GM12873 (cell line): ENCODE measurements at regions not wholly inside any gene's neighbourhood (a gene's known extent, or its start where the extent isn't known, plus 50 kb on each side); places are given as distances from the start of the nearest gene placed in this dataset.

Source experiments
- TF ChIP-seq, protein P1 (sequence below): IDR thresholded peaks from 2 replicates; pipeline ENCODE4 v1.5.1; 2012; ENCODE audit warnings: low read depth, mild to moderate bottlenecking, moderate library complexity, low read length, control low read depth; ENCODE audit not compliant: insufficient read depth; ENCODE audit errors: missing control alignments

DNA sequence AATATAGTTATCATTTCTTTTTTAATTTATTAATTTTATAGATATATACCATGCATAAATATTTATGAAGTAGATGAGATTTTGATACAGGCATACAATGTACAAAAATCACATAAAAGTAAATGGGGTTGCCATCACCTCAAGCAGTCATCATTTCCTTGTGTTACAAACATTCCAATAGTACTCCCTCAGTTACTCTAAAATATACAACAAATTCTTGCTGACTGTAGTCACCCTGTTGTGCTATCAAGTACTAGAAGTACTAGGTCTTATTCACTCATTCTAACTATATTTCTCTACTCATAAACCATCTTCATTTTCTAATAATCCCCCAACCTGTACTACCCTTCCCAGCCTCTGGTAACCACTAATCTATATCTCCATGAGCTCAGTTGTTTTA is 432.6 kb upstream of the SYT1 start:
- TF ChIP-seq, protein P1, sequence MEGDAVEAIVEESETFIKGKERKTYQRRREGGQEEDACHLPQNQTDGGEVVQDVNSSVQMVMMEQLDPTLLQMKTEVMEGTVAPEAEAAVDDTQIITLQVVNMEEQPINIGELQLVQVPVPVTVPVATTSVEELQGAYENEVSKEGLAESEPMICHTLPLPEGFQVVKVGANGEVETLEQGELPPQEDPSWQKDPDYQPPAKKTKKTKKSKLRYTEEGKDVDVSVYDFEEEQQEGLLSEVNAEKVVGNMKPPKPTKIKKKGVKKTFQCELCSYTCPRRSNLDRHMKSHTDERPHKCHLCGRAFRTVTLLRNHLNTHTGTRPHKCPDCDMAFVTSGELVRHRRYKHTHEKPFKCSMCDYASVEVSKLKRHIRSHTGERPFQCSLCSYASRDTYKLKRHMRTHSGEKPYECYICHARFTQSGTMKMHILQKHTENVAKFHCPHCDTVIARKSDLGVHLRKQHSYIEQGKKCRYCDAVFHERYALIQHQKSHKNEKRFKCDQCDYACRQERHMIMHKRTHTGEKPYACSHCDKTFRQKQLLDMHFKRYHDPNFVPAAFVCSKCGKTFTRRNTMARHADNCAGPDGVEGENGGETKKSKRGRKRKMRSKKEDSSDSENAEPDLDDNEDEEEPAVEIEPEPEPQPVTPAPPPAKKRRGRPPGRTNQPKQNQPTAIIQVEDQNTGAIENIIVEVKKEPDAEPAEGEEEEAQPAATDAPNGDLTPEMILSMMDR = no peak

DNA sequence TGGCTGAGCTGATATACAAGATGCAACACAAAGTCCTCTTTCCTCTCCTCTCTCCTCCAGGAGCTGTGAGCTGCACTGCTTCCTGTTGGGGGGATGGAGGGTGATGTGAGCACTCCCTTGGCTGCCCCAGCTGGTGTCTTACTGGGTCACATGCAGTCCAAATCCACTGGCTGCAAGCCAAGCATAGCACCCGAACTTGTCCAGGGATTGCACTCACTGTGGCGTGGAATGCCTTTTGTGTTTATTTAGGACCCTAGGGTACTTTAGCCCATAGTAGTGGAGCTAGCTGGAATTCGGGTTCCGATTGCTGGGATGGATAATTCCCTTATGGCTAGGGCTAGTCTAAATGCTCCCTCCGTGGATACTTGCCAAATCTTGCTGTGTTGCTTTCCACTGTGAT is 424.9 kb upstream of the SYT1 start:
- TF ChIP-seq, protein P1 = no peak

DNA sequence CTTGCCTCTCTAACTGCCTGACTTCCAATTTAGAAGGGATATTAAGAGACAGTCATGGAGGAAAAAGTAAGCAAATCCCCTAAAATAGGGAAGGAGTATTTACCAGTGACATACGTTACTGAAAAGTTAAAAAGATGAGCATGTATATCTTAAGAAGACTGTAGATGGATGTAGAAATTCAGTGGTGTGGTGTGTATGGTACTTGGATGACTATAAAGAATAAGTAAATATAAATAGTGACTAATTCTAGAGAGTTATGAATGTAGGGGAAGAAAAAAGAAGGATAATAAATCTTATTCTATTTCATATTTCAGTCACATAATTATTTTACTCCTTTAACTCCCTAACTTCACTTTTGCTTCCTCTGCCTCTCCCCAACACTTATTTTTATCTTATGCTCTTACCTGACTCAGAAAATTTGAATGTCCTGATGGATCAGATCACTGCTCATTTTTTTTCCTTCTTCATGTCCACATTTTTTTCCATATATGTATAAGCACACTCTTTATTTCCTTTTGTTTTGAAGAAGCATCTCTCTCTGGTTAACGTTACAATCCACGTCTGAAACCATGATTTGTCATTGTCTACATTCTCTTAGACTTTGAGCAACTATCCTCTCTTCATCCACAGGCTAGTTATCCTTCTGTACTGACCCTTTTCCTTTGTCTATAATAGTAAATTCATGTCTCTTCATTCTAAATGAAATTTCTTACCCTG is 422.7 kb upstream of the SYT1 start:
- TF ChIP-seq, protein P1 = no peak

DNA sequence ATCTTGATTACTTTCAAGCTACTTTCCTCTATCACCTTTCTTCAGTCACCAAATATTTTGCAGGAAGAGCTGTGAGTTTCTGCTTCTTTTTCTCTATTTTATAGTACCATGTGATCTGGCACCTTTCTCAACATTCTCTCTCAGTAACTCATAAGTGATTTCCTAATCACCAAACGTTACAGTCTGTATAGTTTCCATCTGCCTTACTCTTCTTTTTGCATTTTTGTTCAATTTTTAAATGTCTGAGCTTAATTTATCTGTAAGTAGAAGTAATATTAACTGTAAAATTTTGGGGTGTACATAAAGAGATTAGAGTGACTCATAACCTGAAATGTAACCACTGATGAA is 422.1 kb upstream of the SYT1 start:
- TF ChIP-seq, protein P1 = no peak

DNA sequence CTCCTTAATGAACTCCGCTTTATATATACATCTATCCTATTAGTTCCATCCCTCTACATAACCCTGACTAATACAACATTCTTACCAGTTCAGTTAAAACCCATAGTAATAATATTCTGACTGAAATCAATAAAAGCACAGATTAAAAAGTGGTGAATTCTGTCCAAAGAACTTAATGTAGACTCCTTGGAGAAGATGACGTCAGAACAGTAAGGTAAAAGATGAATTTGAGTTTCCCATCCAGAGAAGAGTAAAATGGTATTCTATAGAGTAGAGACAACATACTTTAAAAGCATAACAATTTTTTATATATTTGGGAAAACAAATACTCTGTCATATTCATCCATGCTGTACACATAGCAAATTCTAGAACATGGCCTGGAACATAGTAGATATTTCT is 418.0 kb upstream of the SYT1 start:
- TF ChIP-seq, protein P1 = no peak

DNA sequence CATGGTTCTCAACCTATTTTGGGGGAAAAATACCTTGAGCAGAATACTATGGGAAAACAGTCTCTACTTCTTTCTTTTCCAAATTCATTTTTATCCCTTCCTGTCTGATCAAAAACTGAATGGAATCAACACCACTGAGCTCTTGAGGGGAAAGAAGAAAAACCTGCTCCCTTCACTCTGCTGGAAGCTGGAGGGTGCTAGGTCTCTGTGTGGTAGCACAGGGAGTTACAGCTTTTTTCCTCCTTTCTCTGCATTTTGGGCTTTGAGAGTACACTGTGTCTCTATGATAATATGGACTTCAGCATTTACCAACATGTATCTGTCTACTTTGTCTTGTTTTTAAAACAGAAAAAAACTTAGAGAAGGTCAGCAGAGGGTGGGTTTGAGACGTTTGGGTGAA is 417.2 kb upstream of the SYT1 start:
- TF ChIP-seq, protein P1 = no peak

DNA sequence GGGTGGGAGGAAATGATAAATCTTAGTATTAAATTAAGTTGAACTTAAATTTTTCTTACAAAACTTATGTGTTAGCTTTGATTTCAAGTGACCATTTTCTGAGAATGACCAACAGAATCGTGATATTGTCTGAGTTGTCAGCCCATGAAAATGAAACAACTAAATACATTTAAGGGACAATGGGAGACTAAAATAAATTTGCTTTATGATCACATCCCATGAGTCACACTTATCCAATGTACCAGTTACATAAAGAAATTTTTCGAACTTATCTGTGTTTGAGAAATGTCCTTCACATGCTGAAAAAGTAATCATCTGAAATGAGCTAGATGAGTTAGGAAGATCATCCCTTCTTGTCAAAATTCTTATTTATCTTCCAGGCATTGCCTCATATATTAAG is 415.9 kb upstream of the SYT1 start:
- TF ChIP-seq, protein P1 = no peak
